Epithelial cell of prostate (primary cell): ENCODE measurements at regions not wholly inside any gene's neighbourhood (a gene's known extent, or its start where the extent isn't known, plus 50 kb on each side); places are given as distances from the start of the nearest gene placed in this dataset.

ENCODE experiments used
- DNase-seq: peaks from one replicate; pipeline ENCODE4 v3.0.0-alpha.2; 2011; ENCODE audit warnings: low read depth, low spot score
- H3K27ac ChIP-seq: fragments of 450-650 bp; 2 replicates; pipeline ENCODE4 v1.5.1; 2017; ENCODE audit warnings: mild to moderate bottlenecking

- no peak for DNase-seq
- H3K27ac ChIP-seq = no peak overlapping the region
Measured at GRCh38 chr5:3929799-3930198, 334.2 kb downstream of the IRX1 start.

GRCh38 chr5:3931976-3932375 is 336.3 kb downstream of the IRX1 start:
- DNase-seq = no peak

GRCh38 chr5:3933536-3933935 is 337.9 kb downstream of the IRX1 start:
- H3K27ac ChIP-seq = no peak overlapping the region
- DNase-seq = no peak

More at GRCh38 chr5:3931976-3932375, 336.3 kb downstream of the IRX1 start:
- H3K27ac ChIP-seq = no peak overlapping the region

- H3K27ac ChIP-seq = no peak overlapping the region
Measured at GRCh38 chr5:3933966-3934365, 338.3 kb downstream of the IRX1 start.

GRCh38 chr5:3943859-3944258 is 348.2 kb downstream of the IRX1 start:
- no peak for DNase-seq
- H3K27ac ChIP-seq = no peak overlapping the region

More at GRCh38 chr5:3933966-3934365, 338.3 kb downstream of the IRX1 start:
- DNase-seq = no peak

GRCh38 chr5:3944930-3945329 is 349.3 kb downstream of the IRX1 start:
- DNase-seq = no peak

GRCh38 chr5:3948838-3949237 is 353.2 kb downstream of the IRX1 start:
- DNase-seq = no peak

More at GRCh38 chr5:3944930-3945329, 349.3 kb downstream of the IRX1 start:
- no peak overlapping the region for H3K27ac ChIP-seq

GRCh38 chr5:3954199-3954598 is 358.6 kb downstream of the IRX1 start:
- no peak overlapping the region for H3K27ac ChIP-seq
- DNase-seq = no peak

More at GRCh38 chr5:3948838-3949237, 353.2 kb downstream of the IRX1 start:
- H3K27ac ChIP-seq = no peak overlapping the region

- DNase-seq = no peak
- no peak overlapping the region for H3K27ac ChIP-seq
Measured at GRCh38 chr5:3954633-3955032, 359.0 kb downstream of the IRX1 start.

GRCh38 chr5:3957658-3958057 is 362.0 kb downstream of the IRX1 start:
- no peak overlapping the region for H3K27ac ChIP-seq
- no peak for DNase-seq

- DNase-seq = no peak
- H3K27ac ChIP-seq = no peak overlapping the region
Measured at GRCh38 chr5:3958389-3958788, 362.8 kb downstream of the IRX1 start.

- DNase-seq = no peak
- H3K27ac ChIP-seq = no peak overlapping the region
Measured at GRCh38 chr5:3962113-3962512, 366.5 kb downstream of the IRX1 start.

GRCh38 chr5:3963652-3964051 is 368.0 kb downstream of the IRX1 start:
- no peak for DNase-seq
- H3K27ac ChIP-seq = no peak overlapping the region

- no peak overlapping the region for H3K27ac ChIP-seq
- no peak for DNase-seq
Measured at GRCh38 chr5:3980156-3980555, 384.5 kb downstream of the IRX1 start.

- H3K27ac ChIP-seq = no peak overlapping the region
- DNase-seq = no peak
Measured at GRCh38 chr5:3987867-3988266, 392.2 kb downstream of the IRX1 start.

- DNase-seq = no peak
- no peak overlapping the region for H3K27ac ChIP-seq
Measured at GRCh38 chr5:3993856-3994473, 398.3 kb downstream of the IRX1 start.

GRCh38 chr5:3994628-3995027 is 399.0 kb downstream of the IRX1 start:
- DNase-seq = no peak
- H3K27ac ChIP-seq = no peak overlapping the region

- no peak for DNase-seq
- H3K27ac ChIP-seq = no peak overlapping the region
Measured at GRCh38 chr5:3995954-3996619, 400.5 kb downstream of the IRX1 start.

GRCh38 chr5:3996707-3997336 is 401.2 kb downstream of the IRX1 start:
- H3K27ac ChIP-seq = no peak overlapping the region
- DNase-seq = no peak

GRCh38 chr5:3997670-3998069 is 402.0 kb downstream of the IRX1 start:
- no peak for DNase-seq
- no peak overlapping the region for H3K27ac ChIP-seq

GRCh38 chr5:3999929-4000328 is 404.3 kb downstream of the IRX1 start:
- no peak overlapping the region for H3K27ac ChIP-seq
- DNase-seq = no peak

- H3K27ac ChIP-seq = no peak overlapping the region
- DNase-seq = no peak
Measured at GRCh38 chr5:4001004-4001403, 405.4 kb downstream of the IRX1 start.
